ENCODE measurements at regions not wholly inside any gene's neighbourhood (a gene's known extent, or its start where the extent isn't known, plus 50 kb on each side); places are given as distances from the start of the nearest gene placed in this dataset.

DNA sequence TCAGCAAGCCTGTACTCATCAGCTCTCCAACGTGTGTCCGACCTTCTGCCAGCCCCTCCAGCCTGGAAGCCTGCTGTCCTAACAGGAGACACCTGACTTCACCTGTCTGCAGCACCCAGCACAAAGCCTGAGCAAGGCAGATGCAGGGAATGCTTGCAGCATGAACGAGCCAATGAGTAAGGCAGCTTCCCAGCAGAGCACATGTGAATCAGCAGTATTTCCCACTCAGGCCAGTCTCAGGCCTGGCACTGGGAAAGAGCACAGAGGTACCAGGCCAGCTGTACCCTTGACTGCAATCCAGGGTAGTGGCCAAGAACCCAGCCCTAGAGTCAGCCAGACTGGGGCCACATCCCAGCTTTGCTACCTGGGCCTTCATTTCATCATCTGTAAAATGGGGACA, 120.8 kb downstream of the MAFB start (continued):
- TF ChIP-seq KDM5A (IDR thresholded peaks at IDR 0.05; ENCODE audit: low read length): no peak
- no peak for TF ChIP-seq SAP30 (IDR thresholded peaks at IDR 0.05; ENCODE audit: insufficient read depth, insufficient replicate concordance, low read length)
- no peak for TF ChIP-seq NRF1 (IDR thresholded peaks at IDR 0.05; ENCODE audit: low read depth, low read length)
- TF ChIP-seq SIX5 (IDR thresholded peaks at IDR 0.05; ENCODE audit: low read depth, low read length): no peak
